B cell (primary cell): ENCODE measurements at regions not wholly inside any gene's neighbourhood (a gene's known extent, or its start where the extent isn't known, plus 50 kb on each side); places are given as distances from the start of the nearest gene placed in this dataset.

Experiments
- ATAC-seq: fragments of 200-7000 bp; cut with Tn5 transposase; one replicate; pipeline ENCODE4 v1.10.0; 2021; ENCODE audit warnings: low read depth, mild to moderate bottlenecking, moderate number of reproducible peaks, moderate library complexity
- CTCF ChIA-PET: fragments of 350-600 bp; sonication (Branson Sonifier 250); formaldehyde crosslinking; loops from one replicate; lab custom pipeline; 2021; ENCODE audit warnings: antibody characterized with exemption, inconsistent platforms; lab: Charles Lee
- POLR2A ChIA-PET: fragments of 350-600 bp; sonication (Branson Sonifier 250); formaldehyde crosslinking; loops from one replicate; lab custom pipeline; 2021; ENCODE audit warnings: antibody characterized with exemption; lab: Charles Lee
- DNase-seq: peaks from one replicate; pipeline ENCODE4 v3.0.0; 2013
- H2AFZ ChIP-seq: 2 replicates; pipeline ENCODE4 v1.6.1; 2012; ENCODE audit warnings: mild to moderate bottlenecking, low read depth, low read length; ENCODE audit not compliant: insufficient read depth, poor library complexity, severe bottlenecking
- H3K27ac ChIP-seq, 2 donors: 1 replicate in 1 of 2; 2 replicates in 1 of 2; pipeline ENCODE4 v1.5.1; 2012 to 2013; ENCODE audit warnings: low read length in 2 of 2, mild to moderate bottlenecking in 2 of 2, moderate library complexity in 1 of 2
- H3K27me3 ChIP-seq, 4 experiments: fragments of 200-600 bp in 1 of 4; sonication (generic) in 1 of 4; replicated peaks in 1 of 4; 1 replicate in 2 of 4; 2 replicates in 2 of 4; pipeline versions ENCODE4 v1.6.1 to v1.7.0; 2013 to 2016; ENCODE audit warnings: low read length in 3 of 4, mild to moderate bottlenecking in 2 of 4, mixed read lengths in 1 of 4, moderate library complexity in 1 of 4; ENCODE audit not compliant: insufficient read depth in 4 of 4, control insufficient read depth in 3 of 4; ENCODE audit errors: control extremely low read depth in 1 of 4
- H3K36me3 ChIP-seq, 2 experiments: replicated peaks in 1 of 2; 1 replicate in 1 of 2; 2 replicates in 1 of 2; pipeline versions ENCODE4 v1.6.1 to v1.7.1; 2013; ENCODE audit warnings: low read length in 1 of 2; ENCODE audit not compliant: insufficient read depth in 2 of 2, control insufficient read depth in 1 of 2; ENCODE audit errors: control extremely low read depth in 1 of 2, extremely low read depth in 1 of 2
- H3K4me1 ChIP-seq, 2 donors: fragments of 200-600 bp in 1 of 2; sonication (generic) in 1 of 2; 1 replicate in 1 of 2; 2 replicates in 1 of 2; pipeline versions ENCODE4 v1.5.1 to v1.6.1; 2013 to 2017; ENCODE audit warnings: low read length in 2 of 2; ENCODE audit not compliant: control insufficient read depth in 2 of 2, insufficient read depth in 2 of 2
- H3K4me2 ChIP-seq: replicated peaks from 2 replicates; pipeline ENCODE3; 2012; ENCODE audit warnings: mild to moderate bottlenecking, low read depth, low read length; ENCODE audit not compliant: poor library complexity, severe bottlenecking
- H3K4me3 ChIP-seq, 5 experiments: fragments of 200-600 bp in 1 of 5; sonication (generic) in 1 of 5; 1 replicate in 3 of 5; 2 replicates in 2 of 5; pipeline versions ENCODE4 v1.5.1 to v1.7.0; 2011 to 2016; ENCODE audit warnings: low read length in 4 of 5, mild to moderate bottlenecking in 4 of 5, low read depth in 2 of 5, control low read depth in 1 of 5, moderate library complexity in 1 of 5; ENCODE audit not compliant: insufficient read depth in 1 of 5; ENCODE audit errors: control extremely low read depth in 1 of 5, extremely low read depth in 1 of 5
- H3K79me2 ChIP-seq: fragments of 200-600 bp; sonication (generic); one replicate; pipeline ENCODE4 v1.6.0; 2016; ENCODE audit warnings: low read length; ENCODE audit not compliant: control insufficient read depth, insufficient read depth
- H3K9ac ChIP-seq: fragments of 200-600 bp; sonication (generic); 2 replicates; pipeline ENCODE4 v1.6.1; 2017; ENCODE audit warnings: mild to moderate bottlenecking, low read length, moderate library complexity
- H3K9me3 ChIP-seq, 3 donors: one replicate each; pipeline versions ENCODE4 v1.6.1 to v1.7.1; 2013; ENCODE audit warnings: low read length in 2 of 3; ENCODE audit not compliant: control insufficient read depth in 2 of 3, insufficient read depth in 1 of 3; ENCODE audit errors: control extremely low read depth in 1 of 3
- H4K20me1 ChIP-seq: 2 replicates; pipeline ENCODE4 v1.6.0; 2012; ENCODE audit warnings: mild to moderate bottlenecking, low read length; ENCODE audit not compliant: insufficient read depth, control insufficient read depth, poor library complexity, severe bottlenecking
- H3K27ac Mint-ChIP-seq: one replicate; pipeline ENCODE4 v1.8.0; 2021; ENCODE audit warnings: mixed read lengths
- H3K27me3 Mint-ChIP-seq: one replicate; pipeline ENCODE4 v1.8.0; 2021; ENCODE audit warnings: mixed read lengths
- H3K4me1 Mint-ChIP-seq: one replicate; pipeline ENCODE4 v1.8.0; 2021; ENCODE audit warnings: mixed read lengths
- H3K4me3 Mint-ChIP-seq: one replicate; pipeline ENCODE4 v1.8.0; 2021; ENCODE audit warnings: mixed read lengths
- H3K9me3 Mint-ChIP-seq: one replicate; pipeline ENCODE4 v1.8.0; 2022; ENCODE audit warnings: mixed read lengths; ENCODE audit not compliant: insufficient read depth
- CTCF ChIP-seq: fragments of 200-600 bp; IDR thresholded peaks from one replicate; pipeline ENCODE4 v1.8.0; 2022; ENCODE audit warnings: antibody characterized with exemption, mild to moderate bottlenecking
- EZH2 ChIP-seq: IDR thresholded peaks from 2 replicates; pipeline ENCODE4 v1.6.1; 2012; ENCODE audit warnings: borderline replicate concordance, low read depth, mild to moderate bottlenecking, moderate library complexity, low read length; ENCODE audit not compliant: insufficient read depth, poor library complexity, severe bottlenecking
- WGBS: methylation state at CpG from one replicate; pipeline ENCODE4 v1.1.5; 2013; ENCODE audit warnings: missing lambda C conversion rate; ENCODE audit not compliant: insufficient coverage; 5-methylcytosine and 5-hydroxymethylcytosine counted together
- intact Hi-C: fragments of 100-400 bp; cut with micrococcal nuclease; formaldehyde crosslinking; loops from one replicate; pipeline ENCODE4 v1.10.0; 2022

- no peaks in the 10 kb centered on the region for H3K9me3 Mint-ChIP-seq
- no peak overlapping the region for H3K9ac ChIP-seq
- no peak overlapping the region for H3K4me2 ChIP-seq
- no peaks in the 10 kb centered on the region for H3K4me1 ChIP-seq
- no peak overlapping the region for H3K27ac Mint-ChIP-seq
- H2AFZ ChIP-seq: no peak overlapping the region
- no peak for DNase-seq
- POLR2A ChIA-PET: no interaction called here
- TF ChIP-seq CTCF (no peak), EZH2 (no peak)
- ATAC-seq: no peak
- no peak overlapping the region for H3K27ac ChIP-seq
- H4K20me1 ChIP-seq: no peaks in the 10 kb centered on the region
- no peaks in the 10 kb centered on the region for H3K9me3 ChIP-seq
- H3K4me3 ChIP-seq: no peak overlapping the region
- H3K27me3 Mint-ChIP-seq: no peaks in the 10 kb centered on the region
- CTCF ChIA-PET: no interaction called here
- H3K27me3 ChIP-seq: no peaks in the 10 kb centered on the region
- intact Hi-C loops: no loop called here
- no CpG with 5 or more reads among the region's 2 CpGs for WGBS
- H3K4me1 Mint-ChIP-seq: no peaks in the 10 kb centered on the region
- H3K36me3 ChIP-seq: no peaks in the 10 kb centered on the region
- no peaks in the 10 kb centered on the region for H3K79me2 ChIP-seq
- H3K4me3 Mint-ChIP-seq: no peak overlapping the region
Observed at GRCh38 chr5:17709011-17709710, 74.9 kb downstream of the TAF11L14 start.

DNA sequence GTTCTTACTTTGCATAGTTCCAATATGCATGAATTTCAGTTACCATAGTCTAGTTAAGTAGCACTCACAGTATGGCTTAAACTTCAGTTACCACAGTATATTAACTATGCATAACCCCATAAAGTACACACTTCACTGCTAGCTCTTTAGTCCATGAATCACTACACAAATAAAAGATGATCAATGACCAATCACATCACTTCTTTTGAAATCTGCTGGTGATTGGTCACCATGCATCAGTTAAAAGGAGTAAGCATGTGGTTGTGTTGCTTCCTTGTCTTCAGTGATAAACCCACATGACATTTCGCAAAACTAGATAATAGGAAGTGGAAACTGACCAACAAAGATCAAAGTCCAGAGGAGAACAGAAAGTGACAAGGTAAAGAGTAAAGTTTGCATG is 79.0 kb downstream of the TAF11L14 start:
- intact Hi-C loops: no loop called here
- H3K79me2 ChIP-seq: no peaks in the 10 kb centered on the region
- ATAC-seq (no peak), DNase-seq (no peak)
- Mint-ChIP-seq H3K4me1 (no peaks in the 10 kb centered on the region), H3K27ac (no peak overlapping the region), H3K4me3 (no peak overlapping the region), H3K9me3 (peaks cover 3% of the 10 kb centered on the region), H3K27me3 (no peaks in the 10 kb centered on the region)
- H3K4me2 ChIP-seq: no peak overlapping the region
- H3K9me3 ChIP-seq: no peaks in the 10 kb centered on the region
- no peak overlapping the region for H3K27ac ChIP-seq
- H3K36me3 ChIP-seq: no peaks in the 10 kb centered on the region
- ChIA-PET POLR2A (no interaction called here), CTCF (no interaction called here)
- no peak overlapping the region for H3K4me3 ChIP-seq
- H2AFZ ChIP-seq: no peak overlapping the region
- no peaks in the 10 kb centered on the region for H3K27me3 ChIP-seq
- no peaks in the 10 kb centered on the region for H4K20me1 ChIP-seq
- WGBS: 91% methylated on average over 1 of the region's 1 CpG
- no peaks in the 10 kb centered on the region for H3K4me1 ChIP-seq
- H3K9ac ChIP-seq: no peak overlapping the region
- no peak for TF ChIP-seq EZH2
- no peak for TF ChIP-seq CTCF
